ENCODE measurements at regions not wholly inside any gene's neighbourhood (a gene's known extent, or its start where the extent isn't known, plus 50 kb on each side); places are given as distances from the start of the nearest gene placed in this dataset.

DNA sequence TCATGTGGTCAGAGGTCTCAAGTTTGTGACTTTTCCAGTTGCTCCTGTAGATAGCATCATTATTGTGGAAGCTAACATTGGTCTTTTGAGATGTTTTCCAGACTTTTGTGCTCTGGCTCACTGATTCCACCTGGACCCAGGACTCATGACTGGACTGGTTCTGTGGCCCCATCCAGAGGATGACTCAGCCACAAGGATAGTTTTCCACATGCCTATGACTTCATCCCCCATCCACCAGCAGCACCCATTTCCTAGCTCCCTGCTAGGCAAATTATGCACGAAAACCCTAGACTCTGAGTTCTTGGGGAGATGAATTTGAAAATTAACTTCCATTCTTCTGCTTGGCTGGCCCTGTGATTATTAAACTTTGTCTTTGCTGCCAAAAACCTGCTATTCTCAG is 949.3 kb downstream of the MRPL39 start:
- TF ChIP-seq CTCF (conservative IDR thresholded peaks at IDR 0.05; ENCODE audit: low read length) (no peak), EZH2phosphoT487 (IDR thresholded peaks at IDR 0.05; ENCODE audit: borderline replicate concordance) (no peak)

Data from Loucy (cell line).